SKM-1 treated with dmso at 0.1 percent for 144 hours (cell line): ENCODE measurements at regions not wholly inside any gene's neighbourhood (a gene's known extent, or its start where the extent isn't known, plus 50 kb on each side); places are given as distances from the start of the nearest gene placed in this dataset.
"Not testable (repeated sequence)": the region's sequence is repeated elsewhere in the genome, so short reads cannot be mapped to it uniquely, and the experiment has no call there.

ENCODE experiments used
- DNase-seq: peaks from one replicate; lab custom pipeline; 2025; ENCODE audit not compliant: unreplicated experiment; lab: John Stamatoyannopoulos, UW

- DNase-seq: no peak
Observed at GRCh38 chr15:69755551-69756310, 303.1 kb downstream of the RPLP1 start.

DNA sequence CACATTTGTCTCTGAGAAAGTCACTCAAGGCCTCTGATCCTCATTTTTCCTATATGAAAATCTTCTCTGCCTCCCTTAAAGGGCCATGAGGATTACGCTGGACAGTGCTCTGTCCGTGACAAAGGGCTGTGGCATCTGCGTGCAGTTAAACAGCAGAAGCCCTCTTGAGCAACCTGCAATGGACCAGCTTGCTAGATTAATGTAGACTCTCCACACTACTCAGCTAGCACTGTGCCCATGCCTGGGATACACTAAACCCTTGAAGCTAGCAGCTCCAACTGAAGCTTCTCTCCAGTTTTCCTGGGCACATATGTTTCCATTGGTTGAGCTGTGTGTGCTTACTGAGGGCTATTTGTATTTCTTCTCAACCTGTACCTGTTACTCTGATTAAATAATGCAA, 303.8 kb downstream of the RPLP1 start:
- no peak for DNase-seq

- DNase-seq: no peak
Observed at GRCh38 chr15:69757186-69757585, 304.6 kb downstream of the RPLP1 start.

DNA sequence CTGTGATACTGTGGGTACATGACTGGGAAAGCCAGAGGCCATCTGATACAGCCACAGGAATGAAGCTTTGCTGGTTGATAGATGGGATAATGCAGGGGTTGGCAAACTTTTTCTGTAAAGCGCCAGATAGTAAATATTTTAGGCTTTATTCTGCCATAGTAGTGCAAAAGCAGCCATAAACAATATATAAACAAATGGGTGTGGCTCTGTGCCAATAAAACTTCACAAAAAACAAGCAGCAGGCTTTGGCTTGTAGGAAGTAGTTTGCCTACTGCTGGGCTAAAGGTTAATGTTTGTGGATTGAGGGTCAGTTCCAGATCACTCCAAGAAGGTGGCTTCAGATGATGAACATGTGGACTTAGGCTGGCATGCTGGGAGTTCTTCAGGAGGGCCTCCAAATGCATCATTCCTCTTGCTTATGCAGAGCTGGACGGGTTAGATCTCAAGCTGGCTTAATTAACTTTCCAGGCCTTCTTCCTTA, 305.7 kb downstream of the RPLP1 start:
- DNase-seq: no peak

DNA sequence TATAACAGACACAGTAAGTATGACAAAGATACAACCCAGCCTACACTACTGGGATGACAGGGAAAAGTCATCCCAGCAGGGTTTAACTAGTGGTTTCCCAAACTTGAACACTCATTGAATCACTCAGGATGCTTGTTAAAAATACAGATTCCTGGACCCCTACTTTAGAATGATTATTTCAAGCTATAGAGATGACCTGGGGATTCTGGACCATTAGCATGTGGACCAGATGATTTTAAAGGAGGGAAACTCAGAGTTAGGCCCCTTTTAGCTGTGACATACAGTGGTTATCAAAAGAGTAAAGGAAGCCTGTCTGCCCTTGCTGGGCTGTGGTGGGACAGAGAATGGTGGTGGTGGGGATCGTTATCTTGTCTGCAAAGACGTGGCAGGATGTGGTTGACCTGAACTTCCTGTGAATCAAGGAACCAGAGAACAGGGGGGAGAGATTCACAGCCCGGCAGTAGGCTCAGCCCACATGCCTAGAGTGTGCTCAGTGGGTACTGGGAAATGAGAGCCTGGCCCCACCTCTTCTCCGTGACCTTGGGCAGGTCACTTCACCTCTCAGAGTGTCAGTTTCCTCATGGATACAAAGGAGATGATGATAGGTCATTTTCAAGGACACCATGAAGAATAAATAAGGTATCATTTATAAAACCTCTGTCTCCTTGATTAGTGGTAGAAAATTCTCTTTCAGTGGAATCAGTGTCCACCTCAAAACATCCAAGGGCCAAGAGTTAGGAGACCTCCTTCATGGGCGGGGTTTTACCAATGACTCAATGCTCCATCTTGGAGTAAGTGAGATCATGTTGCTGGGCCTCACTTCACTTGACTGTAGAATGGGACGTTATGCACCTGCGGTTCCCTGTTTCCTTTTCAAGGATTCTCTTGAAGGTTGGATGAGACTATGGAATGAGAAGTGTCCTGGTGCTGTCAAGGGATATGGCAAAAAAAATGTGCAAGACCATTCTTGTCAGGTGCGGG, 306.5 kb downstream of the RPLP1 start:
- peak; percentile 97 for DNase-seq

GRCh38 chr15:69760258-69760845, 307.7 kb downstream of the RPLP1 start:
- peak; percentile 89 for DNase-seq

- DNase-seq: peak; percentile 98
Observed at GRCh38 chr15:69760890-69761568, 308.4 kb downstream of the RPLP1 start.

GRCh38 chr15:69762373-69763148, 309.9 kb downstream of the RPLP1 start:
- no peak for DNase-seq

- DNase-seq: no peak
Observed at GRCh38 chr15:69763831-69764230, 311.2 kb downstream of the RPLP1 start.

DNA sequence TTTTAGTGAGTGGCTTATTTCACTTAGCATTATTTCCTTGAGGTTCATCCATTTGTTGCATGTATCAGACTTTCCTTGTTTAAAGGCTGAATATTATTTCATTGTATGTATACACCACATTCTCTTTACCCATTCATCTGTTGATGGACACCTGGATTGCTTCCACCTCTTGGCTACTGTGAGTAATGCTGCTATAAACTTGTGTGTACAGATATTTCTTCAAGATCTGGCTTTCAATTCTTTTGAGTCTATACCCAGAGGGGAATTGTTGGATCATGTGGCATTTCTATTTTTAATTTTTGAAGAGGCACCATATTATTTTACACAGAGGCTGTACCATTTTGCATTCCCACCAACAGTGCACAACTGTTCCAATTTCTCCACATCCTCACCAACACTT, 313.5 kb downstream of the RPLP1 start:
- DNase-seq: no peak

DNA sequence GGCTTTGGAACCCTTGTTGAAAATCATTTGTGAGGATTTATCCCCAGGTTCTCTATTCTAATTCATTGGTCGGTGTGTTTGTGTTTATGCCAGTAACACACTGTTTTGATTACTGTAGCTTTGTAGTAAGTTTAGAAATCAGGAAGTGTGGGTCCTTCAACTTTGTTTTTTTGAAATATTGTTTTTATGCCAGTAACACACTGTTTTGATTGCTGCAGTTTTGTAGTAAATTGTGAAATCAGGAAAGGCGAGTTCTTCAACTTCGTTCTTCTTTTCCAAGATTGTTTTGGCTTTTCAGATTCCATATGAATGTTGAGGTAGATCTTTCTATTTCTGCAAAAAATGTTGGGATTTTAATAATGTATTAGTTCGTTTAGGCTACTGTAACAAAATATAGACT, 314.6 kb downstream of the RPLP1 start:
- DNase-seq: no peak

DNA sequence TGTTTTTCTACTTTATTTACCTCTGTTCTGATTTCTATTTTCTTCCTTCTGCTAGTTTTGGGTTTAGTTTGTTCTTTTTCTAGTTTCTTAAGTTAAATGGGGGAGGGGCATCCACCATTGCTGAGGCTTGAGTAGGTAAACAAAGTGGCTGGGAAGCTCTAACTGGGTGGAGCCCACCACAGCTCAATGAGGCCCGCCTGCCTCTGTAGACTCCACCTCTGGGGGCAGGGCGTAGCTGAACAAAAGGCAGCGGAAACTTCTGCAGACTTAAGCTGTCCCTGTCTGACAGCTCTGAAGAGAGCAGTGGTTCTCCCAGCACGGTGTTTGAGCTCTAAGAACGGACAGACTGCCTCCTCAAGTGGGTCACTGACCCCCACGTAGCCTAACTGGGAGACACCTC, 316.7 kb downstream of the RPLP1 start:
- not testable (repeated sequence) for DNase-seq

- not testable (repeated sequence) for DNase-seq
Observed at GRCh38 chr15:69774258-69774657, 321.6 kb downstream of the RPLP1 start.

DNA sequence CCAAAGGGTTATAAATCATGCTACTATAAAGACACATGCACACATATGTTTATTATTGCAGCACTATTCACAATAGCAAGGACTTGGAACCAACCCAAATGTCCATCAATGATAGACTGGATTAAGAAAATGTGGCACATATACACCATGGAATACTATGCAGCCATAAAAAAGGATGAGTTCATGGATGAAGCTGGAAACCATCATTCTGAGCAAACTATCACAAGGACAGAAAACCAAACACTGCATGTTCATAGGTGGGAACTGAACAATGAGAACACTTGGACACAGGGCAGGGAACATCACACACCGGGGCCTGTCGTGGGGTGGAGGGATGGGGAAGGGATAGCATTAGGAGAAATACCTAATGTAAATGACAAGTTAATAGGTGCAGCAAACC, 322.1 kb downstream of the RPLP1 start:
- not testable (repeated sequence) for DNase-seq

DNA sequence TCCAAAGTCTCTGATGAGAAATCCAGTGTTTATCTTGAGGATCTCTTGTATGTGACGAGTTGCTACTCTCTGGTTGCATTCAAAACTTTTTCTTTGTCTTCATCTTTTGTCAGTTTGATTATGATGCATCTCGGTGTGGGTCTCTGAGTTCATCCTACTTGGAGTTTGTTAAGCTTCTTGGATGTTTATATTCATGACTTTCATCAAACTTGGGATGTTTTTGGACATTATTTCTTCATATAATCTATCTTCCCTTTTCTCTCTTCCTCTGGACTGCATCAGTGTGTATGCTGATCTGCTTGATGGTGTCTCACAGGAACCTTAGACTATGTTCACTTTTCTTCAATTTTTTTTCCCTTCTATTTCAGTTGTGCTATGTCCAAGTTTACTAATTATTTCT, 320.4 kb downstream of the TLE3 start:
- no peak for DNase-seq

DNA sequence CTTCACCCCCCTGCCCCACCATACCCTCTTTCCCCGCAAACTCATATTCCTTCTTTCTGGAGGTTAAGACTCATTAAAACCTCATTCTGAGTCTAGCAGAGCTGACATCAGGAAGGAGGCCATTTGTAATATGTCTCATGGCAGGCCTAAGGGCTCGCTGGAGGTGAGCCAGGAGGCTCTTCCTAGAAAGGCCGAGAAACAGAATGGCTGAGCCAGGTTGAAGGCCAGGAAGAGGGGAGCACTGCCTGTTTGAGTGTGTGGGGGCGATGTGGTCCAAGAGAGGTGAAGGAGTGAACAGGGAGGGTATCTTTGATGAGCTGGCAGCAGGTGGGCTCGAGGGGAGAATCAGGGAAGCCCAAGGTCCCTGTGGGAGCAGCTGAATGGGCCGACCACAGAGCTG, 317.3 kb downstream of the TLE3 start:
- DNase-seq: no peak

DNA sequence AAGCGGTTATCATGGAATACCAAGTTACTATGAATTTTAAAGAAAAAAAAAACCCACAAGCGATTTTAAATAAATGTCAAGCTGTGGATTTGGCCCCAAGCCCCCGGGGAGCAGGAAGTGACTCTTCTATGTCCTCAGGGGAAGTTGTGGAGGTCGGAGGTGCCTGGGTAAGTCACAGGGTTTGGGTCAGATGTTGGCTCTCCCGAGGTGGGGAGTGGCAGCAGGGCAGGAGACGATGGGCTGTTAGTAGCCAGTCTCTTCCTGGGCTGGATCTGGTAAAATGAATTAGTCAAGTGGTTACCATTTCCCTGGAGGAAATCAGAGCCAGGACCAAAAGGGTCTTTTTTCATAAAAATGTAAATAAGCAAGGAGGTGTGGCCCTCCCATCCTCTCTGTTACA, 316.7 kb downstream of the TLE3 start:
- no peak for DNase-seq

DNA sequence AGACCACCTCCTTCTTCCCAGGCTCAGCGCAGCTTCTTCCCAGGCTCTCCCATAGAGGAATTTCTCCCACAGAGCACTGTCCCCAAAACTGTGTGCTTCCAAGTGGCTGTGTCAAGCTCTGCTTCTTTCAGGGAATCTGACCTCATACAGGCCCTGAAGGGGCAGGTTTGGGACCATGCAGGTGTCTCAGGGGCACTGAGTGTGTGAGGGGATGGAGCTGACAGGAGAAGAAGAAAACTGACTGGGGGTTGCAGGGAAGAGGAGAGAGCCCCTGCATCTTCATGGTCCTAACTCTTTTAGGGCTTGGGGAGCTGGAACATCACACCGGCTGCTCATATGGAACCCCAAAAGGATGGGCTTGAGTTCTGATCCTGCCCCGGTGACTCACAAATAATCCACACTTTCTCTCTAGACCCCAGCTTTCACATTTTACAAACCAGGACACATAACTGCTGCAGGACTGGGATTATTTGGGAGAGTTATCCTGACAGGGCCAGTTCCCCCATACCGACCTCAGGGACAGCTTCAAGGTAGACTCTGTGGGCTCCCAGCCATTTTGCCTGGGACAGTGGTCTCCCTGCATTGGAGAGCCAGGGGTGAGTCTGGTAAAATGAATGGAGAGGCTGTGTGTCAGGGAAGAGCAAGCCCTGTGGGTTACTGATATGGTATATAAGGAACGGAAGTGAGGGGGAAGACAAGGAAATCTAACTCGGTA, 316.1 kb downstream of the TLE3 start:
- no peak for DNase-seq

GRCh38 chr15:69782139-69782658, 315.5 kb downstream of the TLE3 start:
- DNase-seq: no peak
